ENCODE measurements at regions not wholly inside any gene's neighbourhood (a gene's known extent, or its start where the extent isn't known, plus 50 kb on each side); places are given as distances from the start of the nearest gene placed in this dataset.

GRCh38 chr12:93098077-93098476 lies 169.0 kb upstream of the EEA1 start:
- TF ChIP-seq POLR2AphosphoS5 (IDR thresholded peaks at IDR 0.05) = no peak
- TF ChIP-seq POLR2A (IDR thresholded peaks at IDR 0.05) = no peak
- peak in 2 of 3 donors; percentile 19 to 35 for TF ChIP-seq CTCF (IDR thresholded peaks at IDR 0.05)

Data from breast epithelium (tissue), 3 donors.